SK-MEL-5 (cell line): ENCODE measurements at regions not wholly inside any gene's neighbourhood (a gene's known extent, or its start where the extent isn't known, plus 50 kb on each side); places are given as distances from the start of the nearest gene placed in this dataset.

Source experiments
- DNase-seq: peaks from one replicate; pipeline ENCODE4 v3.0.0-alpha.2; 2016; ENCODE audit warnings: low read depth, low spot score
- in situ Hi-C: cut with HindIII; loops from 2 replicates; pipeline ENCODE4 v1.10.0; 2016; ENCODE audit warnings: low sequenced_read_pairs, high pct_unique_total_duplicates, low pct_unique_long_range_greater_than_20kb

DNA sequence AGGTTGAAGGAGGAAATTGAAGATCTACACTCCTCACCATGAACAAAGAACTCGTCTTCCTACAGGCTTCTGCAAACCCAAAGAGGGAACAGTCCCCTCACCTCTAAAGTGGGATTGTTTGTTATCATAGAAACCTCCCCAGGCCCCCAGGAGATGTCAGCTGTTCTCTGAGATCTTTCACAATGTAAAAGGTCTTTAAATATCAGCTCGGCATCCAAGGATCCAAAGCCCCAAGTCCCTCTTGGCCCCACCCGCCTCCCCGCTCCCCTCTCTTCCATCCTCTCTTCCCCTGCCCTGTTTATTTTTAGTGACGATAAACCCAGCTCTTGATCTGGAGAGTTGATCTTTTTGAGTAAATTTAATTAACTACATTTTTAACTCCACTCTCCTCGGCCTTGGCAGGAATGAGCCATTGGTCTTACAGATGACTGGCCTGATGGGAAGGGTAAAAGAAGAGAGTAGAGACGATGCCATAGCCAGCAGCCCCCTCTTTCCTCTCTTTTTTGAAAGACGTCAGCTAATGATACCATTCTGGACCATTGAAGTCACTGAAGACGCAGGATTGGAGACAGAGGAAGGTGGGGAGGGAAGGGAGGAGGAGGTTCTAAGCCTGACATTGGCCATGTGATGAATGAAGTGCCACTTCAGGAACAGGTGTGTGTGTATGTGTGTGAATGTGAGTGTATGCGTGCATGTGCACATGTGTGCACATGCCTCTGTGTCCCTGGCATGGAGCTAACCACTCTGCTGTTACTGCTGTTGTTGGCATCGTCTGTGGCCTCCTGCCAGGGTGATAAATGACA, 521.8 kb downstream of the NTRK3 start:
- in situ Hi-C loops = no loop called here
- no peak for DNase-seq

DNA sequence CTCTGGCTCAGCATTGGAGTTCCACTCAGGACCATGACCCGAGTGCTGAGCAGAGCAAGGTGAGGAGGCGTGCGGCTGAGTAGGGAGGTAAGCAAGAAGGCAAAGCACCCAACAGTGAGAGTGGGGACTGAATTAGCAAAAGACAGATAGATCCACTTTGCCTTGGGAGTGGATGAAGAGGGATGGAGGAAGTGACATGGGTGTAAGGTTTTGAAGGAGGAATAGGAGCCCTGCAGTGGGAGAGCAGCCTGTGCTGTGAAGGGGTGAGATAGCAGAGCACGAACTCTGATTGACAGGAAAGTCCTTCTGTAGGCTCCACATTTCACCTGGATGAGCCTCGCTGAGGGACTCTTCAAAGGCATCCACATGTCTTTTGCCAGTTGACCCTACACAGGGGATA, 522.6 kb downstream of the NTRK3 start:
- in situ Hi-C loops = no loop called here
- no peak for DNase-seq

DNA sequence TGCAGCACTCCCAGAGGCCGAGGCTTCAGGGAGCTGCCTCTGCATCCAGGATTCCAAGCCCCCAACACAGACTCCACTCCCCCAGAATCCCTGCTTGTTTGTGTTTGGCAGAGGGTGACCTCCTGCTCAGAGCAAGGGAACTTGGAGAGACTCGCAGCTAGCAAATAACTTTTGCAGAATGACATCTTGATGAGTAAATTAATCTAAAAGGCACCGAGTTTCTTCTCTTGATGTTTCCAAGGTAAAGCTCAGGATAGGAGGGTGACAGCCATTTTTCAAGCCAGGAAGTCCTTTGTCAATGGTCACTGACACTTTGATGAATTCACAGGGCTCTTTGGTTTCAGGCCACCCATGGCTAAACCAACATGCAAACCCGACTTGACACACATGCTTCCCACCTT, 523.0 kb downstream of the NTRK3 start:
- in situ Hi-C loops = no loop called here
- DNase-seq = no peak

DNA sequence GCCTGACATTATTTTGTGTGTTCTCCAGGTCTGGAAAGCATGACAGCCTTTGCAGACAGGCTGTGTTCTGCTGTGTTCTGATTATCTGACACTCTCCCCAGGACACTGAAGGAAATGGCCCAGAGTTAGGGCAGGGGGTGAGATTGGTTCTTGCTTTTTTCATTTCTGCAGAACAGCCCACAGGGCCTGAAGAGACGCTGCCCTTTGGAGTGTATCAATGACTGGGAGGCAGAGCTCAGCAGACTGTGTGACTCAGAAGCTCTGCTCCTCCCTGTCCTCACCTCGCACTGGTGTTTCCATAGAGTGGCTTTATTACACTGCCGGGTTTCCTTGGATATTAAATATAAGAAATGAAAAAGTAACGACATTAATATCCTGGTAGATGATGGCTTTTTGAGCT, 523.6 kb downstream of the NTRK3 start:
- DNase-seq = no peak
- in situ Hi-C loops = no loop called here

DNA sequence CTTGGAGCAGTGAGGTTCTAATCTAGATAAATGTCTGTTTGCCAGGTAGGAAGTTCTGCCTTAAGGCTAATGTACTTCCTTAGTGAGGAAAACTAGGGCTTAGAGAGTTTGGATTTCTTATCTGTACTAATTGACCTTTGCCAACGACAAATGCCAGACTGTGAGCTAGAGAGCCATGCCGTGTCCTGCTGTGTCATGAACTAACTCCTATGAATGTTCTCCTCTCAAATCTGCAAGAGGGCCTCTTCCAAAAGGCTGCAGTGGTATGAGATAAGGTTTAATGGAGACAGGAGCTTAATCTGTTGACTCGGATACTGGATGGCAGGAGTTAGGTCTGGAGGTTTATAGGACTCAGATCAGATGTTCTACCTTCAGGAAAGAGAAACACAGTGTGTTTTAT, 524.9 kb downstream of the NTRK3 start:
- DNase-seq = no peak
- in situ Hi-C loops = no loop called here

DNA sequence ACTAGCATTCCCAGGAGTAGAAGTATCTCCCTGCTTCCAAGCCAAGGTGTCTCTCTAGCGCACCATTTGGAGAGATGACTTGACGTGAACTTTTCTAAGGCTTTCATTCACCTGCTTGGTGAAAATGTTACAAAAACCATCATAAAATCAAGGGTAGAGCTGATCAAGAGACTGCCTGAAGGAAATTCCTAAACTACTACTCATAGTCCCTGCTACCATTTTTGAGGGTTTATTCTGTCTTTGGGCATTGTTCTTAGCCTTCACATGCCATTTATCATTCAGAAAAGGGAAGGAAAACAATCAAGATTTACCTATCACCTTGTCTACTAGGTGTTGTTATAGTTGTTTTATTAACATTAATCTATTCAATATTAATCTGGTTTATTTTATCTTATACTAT, 525.8 kb downstream of the NTRK3 start:
- in situ Hi-C loops = no loop called here
- DNase-seq = no peak

DNA sequence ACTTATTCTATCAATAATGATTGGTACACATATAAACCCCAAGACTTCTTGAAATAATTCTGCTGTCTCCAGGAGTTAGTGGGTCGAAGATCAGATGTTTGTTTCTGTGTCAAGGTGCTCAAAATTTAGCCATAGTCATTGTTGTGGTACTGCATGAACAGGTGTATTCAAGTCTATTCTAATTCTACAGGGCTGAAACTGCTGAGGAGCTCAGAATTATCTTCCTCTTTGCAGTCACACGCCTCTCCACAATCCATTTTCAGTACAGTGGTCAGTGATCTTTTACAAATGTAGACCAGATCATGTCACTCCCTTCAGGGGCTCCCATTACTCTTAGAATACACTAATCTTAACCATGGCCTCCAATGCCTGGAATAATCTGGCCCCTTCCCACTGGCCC, 527.5 kb downstream of the NTRK3 start:
- in situ Hi-C loops = no loop called here

DNA sequence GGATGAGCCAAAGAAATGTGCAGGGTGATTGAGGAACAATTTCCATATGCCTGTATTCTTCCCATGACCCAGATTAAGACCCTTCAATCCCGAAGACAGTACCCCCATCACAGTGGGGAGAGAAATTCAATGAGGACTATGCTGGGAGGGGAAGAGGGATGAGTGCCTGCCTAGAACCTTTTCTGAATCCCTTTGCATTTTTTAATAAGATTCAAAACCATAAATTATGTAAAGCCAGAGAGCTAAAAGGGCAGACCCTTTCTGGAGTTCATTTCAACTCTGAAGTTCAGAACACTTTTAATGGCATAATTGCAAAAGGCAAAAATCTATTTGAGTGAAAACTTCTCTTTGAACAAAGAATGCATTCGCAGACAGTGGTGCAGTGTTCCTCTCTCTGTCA, 529.5 kb downstream of the NTRK3 start:
- in situ Hi-C loops = no loop called here
- DNase-seq = no peak

More for the DNA sequence above, 527.5 kb downstream of the NTRK3 start:
- DNase-seq = no peak

DNA sequence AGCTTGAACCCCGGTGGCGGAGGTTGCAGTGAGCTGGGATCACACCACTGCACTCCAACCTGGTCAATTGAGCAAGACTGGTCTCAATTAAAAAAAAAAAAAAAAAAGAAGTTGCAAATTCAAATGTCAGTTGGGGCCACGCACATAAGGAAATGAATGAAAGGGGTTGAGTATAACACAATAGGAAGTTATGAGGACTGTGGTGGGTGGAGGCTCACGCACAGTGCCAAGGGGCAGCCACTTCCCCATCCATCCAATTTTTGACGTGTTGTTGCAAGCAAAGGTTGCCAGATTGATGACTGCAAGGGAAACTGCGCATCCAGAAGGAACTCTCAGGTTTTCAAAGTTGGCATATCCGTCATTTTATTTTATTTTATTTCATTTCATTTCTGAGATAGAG, 532.2 kb downstream of the NTRK3 start:
- in situ Hi-C loops = no loop called here

DNA sequence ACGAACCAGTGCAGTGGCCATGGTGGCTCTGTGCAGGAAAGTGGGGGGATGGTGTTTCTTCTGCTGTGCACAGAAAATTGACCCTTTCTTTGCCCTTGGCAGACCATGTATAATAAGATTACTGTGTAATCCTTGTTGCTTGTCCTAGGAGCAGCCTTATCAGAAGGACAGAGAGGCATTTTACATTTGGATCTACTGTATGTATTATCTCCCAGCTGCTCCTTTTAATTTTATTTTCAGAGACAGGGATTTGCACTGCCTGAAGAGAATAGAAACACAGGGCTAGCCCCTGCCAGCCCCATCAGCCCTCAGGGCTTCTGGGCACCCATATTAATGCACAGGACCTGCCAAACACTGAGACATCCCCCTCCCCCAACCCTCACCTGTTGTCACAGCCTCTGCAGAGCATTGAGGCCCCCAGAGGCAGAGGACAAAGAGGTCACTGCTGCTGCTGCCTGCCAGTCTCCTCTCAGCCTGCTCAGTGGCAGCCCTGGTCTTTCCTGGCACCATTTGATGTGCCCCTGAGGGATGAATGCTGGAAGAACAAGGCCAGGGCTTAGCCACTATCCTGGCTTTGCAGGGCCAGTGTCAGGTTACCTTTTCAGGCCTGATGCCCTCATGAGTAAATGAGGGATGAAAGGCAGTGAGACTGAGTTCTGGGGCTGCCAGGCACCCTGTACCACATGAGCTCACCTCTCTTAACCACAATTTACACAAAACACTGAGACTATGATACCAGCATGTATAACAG, 533.4 kb downstream of the NTRK3 start:
- no peak for DNase-seq
- in situ Hi-C loops = no loop called here

More for the DNA sequence above, 532.2 kb downstream of the NTRK3 start:
- DNase-seq = no peak

DNA sequence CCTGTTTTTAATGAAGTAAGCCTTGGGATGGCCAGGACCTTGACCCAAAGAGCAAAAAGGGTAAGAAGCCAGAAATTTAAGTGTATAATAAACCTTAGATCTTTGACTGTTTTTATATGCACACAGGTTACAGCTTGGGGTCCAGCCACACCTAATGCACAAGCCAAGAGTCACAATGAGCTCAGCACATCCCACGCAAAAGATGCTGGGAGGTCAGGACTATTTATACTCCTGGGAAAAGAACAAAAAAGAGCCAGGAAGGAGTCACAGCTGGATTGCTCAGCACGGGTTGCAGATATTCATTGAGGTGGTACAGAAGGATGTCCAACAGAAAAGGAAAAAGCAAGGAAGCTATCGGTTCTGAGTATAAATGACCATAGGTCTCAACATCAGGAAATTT, 536.3 kb downstream of the NTRK3 start:
- DNase-seq = no peak
- in situ Hi-C loops = no loop called here

DNA sequence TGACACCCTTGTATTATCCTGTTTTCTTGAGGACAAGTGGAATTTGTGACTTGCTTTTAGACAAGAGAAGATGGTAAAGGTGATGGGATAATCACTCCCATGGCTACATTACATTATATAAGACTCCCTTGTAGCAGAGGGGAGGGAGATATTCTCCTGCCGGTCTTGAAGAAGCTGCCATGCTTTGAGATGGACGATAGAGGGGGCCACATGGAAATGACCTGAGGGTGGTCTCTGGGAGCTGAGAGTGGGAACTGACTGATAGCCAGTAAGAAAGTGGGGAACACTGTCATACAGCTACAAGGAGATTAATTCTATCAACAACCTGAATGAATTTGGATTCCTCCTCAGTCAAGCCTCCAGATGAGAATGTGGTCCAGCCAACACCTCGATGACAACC, 540.1 kb downstream of the NTRK3 start:
- in situ Hi-C loops = no loop called here
- DNase-seq = peak; percentile 20

DNA sequence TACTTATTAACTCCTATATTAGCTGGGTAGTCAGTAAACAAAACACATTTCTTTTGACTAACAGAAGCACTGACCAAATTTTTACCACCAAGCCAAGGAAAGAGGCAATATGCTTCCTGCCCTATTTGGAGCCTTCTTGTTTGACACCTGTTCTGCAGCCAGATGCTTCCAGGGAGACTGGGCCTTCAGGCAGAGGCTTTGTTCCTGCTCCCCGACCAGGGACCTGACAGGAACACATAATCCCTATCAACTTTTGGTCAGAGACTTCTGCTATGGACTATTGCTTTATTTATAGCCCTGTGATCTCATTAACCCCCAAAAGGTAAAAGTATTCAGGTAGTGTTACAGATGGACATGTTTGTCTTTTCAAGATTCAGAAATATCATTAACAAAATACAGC, 541.3 kb downstream of the NTRK3 start:
- in situ Hi-C loops = no loop called here
- no peak for DNase-seq

DNA sequence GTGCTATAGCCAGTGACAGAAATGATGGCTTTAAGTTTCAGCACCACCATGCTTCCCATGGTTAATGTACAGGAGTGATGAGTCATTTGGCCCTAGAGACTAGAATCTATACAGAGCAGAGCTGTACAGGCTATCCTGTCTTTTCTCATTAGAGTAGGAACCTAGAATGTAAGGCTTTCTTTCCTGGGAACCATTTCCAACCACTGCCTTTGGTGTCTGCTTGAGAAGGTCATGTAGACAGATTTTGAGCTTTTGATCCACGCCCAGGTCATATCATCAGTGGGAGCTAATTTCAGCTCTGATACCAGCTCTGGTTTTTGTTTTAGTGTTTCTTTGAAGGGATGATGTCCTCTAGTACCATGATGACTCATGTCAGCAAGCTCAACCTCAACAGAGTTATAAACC, 543.1 kb downstream of the NTRK3 start:
- DNase-seq = no peak
- in situ Hi-C loops = no loop called here

DNA sequence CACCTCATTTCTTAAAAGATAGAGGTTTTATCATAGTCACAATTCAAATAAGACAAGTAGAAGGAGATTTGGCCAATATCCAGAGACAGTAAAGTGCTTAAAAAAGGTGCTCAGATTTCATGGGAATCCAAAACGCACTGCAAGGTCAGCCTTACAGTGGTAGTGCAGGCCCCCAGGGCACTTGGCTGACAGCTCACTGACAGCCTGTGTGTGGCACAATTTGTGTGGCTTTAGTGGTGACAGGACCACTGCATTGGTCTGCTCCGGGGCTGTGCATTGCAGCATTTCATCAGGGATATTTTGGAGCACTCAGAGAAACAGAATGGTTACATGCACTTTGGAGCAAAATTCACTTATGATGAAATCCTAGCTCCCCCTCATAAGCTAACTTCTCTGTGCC, 544.3 kb downstream of the NTRK3 start:
- in situ Hi-C loops = no loop called here
- no peak for DNase-seq

DNA sequence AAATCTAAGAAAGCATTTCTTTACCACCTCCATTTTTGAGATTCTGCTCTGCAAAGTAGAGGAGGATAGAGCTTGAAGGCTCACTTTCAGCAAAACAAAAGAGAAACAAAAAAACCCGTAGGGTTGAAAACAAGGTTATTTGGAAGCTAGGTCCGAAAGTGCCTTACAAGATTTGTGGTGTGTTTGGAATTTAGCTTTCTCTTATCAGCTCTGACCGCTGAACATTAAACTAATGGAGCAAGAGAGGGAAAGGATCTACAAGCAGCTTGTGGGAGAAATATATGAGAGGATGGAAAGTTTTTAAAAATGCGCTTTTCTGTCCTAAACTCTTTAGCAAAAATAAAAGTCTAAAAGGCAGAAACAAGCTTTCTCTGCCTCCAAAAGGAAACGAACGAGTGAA, 545.5 kb downstream of the NTRK3 start:
- in situ Hi-C loops = no loop called here

DNA sequence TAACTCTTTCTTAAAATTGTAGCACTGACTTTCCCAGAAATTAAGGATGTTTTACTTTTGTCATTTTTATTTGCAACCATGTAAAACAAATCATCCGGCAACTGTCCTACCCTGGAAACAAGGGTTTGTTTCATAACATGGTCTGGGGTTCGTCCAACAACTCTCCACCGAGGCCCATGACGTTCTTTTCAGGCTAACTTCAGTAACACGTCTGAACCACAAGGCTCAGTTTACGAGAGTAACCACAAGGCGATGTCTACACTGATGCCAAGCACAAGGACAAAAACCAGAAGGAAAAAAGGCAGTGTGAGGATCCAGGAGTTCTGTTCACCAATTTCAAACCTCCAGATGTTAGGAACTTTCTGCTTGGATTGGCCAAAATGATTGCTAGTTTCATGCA, 546.1 kb downstream of the NTRK3 start:
- in situ Hi-C loops = no loop called here
- no peak for DNase-seq

More for the DNA sequence above, 545.5 kb downstream of the NTRK3 start:
- no peak for DNase-seq

DNA sequence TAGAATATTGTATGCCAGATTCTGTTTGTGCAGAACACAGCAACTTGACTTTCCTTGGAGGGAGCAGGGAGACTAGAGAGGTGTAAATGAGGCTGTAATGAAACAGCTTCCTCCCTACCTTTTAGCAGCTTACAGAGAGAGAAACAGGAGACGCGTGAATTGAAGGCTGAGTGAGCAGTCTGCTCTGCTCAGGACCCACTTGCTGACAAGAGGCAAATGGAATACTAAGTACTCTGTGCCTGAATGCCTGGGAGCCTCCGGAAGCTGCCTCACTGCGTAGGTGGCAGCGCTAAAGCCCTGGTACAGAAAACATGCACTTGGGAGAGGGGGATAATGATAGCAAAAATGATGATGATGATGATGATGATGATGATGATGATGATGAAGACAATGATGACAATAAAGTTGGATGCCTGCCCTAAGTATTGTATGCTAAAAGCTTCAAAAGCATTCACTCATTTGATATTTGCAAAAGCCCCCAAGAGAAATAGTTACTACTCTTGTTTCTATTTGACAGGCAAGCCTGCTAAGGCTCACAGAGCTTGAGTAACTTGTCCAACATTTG, 548.9 kb downstream of the NTRK3 start:
- no peak for DNase-seq
- in situ Hi-C loops = no loop called here

DNA sequence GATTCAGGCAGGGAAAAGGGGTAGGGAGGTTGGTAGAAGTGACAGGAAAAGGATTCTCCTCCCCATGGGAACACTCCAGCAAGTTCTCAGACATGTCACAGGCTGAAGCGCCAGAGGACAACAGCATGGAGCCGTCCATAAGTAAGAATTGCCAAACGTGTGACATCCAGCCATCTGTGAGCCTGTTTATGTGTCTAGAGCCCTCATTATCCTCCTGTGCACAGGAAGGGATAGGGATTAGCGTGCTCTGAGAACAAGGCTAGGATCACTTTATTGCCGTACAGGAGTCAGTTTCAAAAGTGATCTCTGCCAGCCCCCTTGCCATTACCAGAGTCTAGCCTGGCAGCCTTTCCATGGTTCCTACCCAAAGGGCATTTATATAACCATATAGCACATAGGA, 549.5 kb downstream of the NTRK3 start:
- in situ Hi-C loops = no loop called here
- no peak for DNase-seq
